Astrocyte of the spinal cord (primary cell): ENCODE measurements at regions not wholly inside any gene's neighbourhood (a gene's known extent, or its start where the extent isn't known, plus 50 kb on each side); places are given as distances from the start of the nearest gene placed in this dataset.

Experiments
- DNase-seq: peaks from one replicate; pipeline ENCODE4 v3.0.0; 2011; ENCODE audit warnings: low read depth, low spot score
- H3K4me3 ChIP-seq: 2 replicates; pipeline ENCODE4 v1.5.1; 2011; ENCODE audit warnings: low read depth, mild to moderate bottlenecking, low read length, moderate library complexity
- in situ Hi-C: cut with HindIII; loops from 2 replicates; pipeline ENCODE4 v1.10.0; 2017; ENCODE audit warnings: low sequenced_read_pairs
- TF ChIP-seq, protein P1 (sequence below): IDR thresholded peaks from 2 replicates; pipeline ENCODE4 v1.5.1; 2012; ENCODE audit warnings: low read depth, mild to moderate bottlenecking, low read length, inconsistent platforms

GRCh38 chr4:132827522-132827921 lies 321.6 kb upstream of the PCDH10 start:
- no peak for DNase-seq
- TF ChIP-seq, protein P1, sequence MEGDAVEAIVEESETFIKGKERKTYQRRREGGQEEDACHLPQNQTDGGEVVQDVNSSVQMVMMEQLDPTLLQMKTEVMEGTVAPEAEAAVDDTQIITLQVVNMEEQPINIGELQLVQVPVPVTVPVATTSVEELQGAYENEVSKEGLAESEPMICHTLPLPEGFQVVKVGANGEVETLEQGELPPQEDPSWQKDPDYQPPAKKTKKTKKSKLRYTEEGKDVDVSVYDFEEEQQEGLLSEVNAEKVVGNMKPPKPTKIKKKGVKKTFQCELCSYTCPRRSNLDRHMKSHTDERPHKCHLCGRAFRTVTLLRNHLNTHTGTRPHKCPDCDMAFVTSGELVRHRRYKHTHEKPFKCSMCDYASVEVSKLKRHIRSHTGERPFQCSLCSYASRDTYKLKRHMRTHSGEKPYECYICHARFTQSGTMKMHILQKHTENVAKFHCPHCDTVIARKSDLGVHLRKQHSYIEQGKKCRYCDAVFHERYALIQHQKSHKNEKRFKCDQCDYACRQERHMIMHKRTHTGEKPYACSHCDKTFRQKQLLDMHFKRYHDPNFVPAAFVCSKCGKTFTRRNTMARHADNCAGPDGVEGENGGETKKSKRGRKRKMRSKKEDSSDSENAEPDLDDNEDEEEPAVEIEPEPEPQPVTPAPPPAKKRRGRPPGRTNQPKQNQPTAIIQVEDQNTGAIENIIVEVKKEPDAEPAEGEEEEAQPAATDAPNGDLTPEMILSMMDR, result no peak
- in situ Hi-C loops, result no loop called here
- H3K4me3 ChIP-seq, result no peak overlapping the region

GRCh38 chr4:132838244-132838643 lies 310.9 kb upstream of the PCDH10 start:
- in situ Hi-C loops, result no loop called here
- no peak for DNase-seq
- no peak overlapping the region for H3K4me3 ChIP-seq
- TF ChIP-seq, protein P1, result no peak

DNA sequence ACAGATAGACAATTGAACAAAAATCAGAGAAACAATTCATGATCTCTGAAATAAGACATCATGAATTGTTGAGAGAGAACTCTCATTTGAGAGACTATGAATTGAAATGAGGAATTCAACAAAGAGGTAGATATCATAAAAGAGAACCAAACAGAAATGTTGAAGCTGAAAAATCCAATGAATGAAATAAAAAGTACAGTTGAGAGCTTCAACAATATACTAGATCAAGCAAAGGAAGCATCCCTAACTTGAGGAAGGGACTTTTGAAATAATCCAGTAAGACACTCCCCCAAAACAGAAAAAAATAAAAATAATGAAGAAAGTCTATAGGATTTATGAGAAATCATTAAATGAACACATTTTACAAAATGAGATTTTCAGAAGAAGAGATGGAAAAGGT lies 310.0 kb upstream of the PCDH10 start:
- no peak overlapping the region for H3K4me3 ChIP-seq
- in situ Hi-C loops, result no loop called here
- no peak for DNase-seq
- TF ChIP-seq, protein P1, result no peak

- no peak for DNase-seq
- no peak overlapping the region for H3K4me3 ChIP-seq
- in situ Hi-C loops, result no loop called here
- TF ChIP-seq, protein P1, result no peak
Observed at GRCh38 chr4:132859929-132860328, 289.2 kb upstream of the PCDH10 start.

DNA sequence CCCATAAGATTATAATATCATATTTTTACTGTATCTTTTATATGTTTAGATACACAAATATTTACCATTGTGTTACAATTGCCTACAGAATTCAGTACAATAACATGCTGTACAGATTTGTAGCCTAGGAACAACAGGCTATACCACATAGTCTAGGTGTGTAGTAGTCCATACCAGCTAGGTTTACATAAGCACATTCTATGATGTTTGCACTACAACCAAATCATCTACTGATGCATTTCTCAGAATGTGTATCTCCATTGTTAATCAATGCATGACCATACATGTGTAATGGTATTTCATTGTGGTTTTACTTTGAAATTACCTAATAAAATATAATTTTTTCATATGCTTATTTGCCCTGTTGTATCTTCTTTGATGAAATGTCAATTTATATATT lies 288.1 kb upstream of the PCDH10 start:
- no peak for DNase-seq
- in situ Hi-C loops, result no loop called here

DNA sequence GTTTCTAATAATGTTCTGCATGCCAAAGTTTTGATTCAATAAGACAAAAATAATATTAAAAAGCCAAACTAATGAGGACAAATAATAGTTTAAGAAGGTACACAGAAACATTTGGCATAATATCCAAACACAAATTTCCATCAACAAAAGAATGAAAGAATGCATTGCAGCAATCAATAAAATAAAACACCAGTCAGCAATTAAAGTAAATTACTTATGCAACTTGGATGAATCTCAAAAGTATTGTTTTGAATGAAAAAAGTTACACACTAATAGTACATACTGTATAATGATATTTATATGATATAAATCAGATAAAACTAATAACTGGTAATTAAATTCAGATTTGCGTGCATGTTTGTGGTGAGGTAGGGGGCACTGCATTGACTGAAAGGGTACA lies 285.5 kb upstream of the PCDH10 start:
- H3K4me3 ChIP-seq, result no peak overlapping the region
- in situ Hi-C loops, result no loop called here
- TF ChIP-seq, protein P1, result no peak
- no peak for DNase-seq

More for the DNA sequence above, 288.1 kb upstream of the PCDH10 start:
- H3K4me3 ChIP-seq, result no peak overlapping the region
- TF ChIP-seq, protein P1, result no peak

DNA sequence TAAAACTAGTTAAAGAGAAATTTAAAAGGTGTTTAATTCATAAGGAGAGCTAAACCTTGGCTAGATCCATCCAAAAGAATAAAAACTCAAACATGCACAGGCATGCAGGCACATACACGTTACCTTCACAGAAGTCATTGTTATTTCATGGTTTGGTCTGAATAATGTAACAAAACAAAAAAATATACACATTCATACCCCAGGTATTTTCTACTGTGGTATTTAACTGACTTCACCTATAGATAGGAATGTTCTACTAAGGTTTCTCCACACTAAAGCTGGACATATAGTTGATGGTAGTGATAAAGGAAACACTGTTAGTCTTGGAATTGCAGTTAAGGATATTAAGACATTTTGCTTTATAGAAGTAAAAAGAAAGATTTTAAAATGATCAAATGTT lies 283.6 kb upstream of the PCDH10 start:
- TF ChIP-seq, protein P1, result no peak
- no peak overlapping the region for H3K4me3 ChIP-seq
- no peak for DNase-seq
- in situ Hi-C loops, result no loop called here
